Liver (tissue), 3 donors: ENCODE measurements at regions not wholly inside any gene's neighbourhood (a gene's known extent, or its start where the extent isn't known, plus 50 kb on each side); places are given as distances from the start of the nearest gene placed in this dataset.

Experiments
- CTCF ChIP-seq: fragments of 150-350 bp; IDR thresholded peaks from 2 replicates; pipeline ENCODE4 v1.5.1; 2017; ENCODE audit warnings: improper control_type of control experiment, low read depth, low read length; ENCODE audit not compliant: missing input control
- EGR1 ChIP-seq, 2 donors: IDR thresholded peaks; 2 replicates each; pipeline ENCODE4 v1.6.1; 2016 to 2018; ENCODE audit warnings: antibody characterized with exemption in 2 of 2, low read depth in 2 of 2
- FOXA1 ChIP-seq: IDR thresholded peaks from 2 replicates; pipeline ENCODE4 v1.6.1; 2016; ENCODE audit warnings: antibody characterized with exemption
- GABPA ChIP-seq, 2 donors: IDR thresholded peaks in 1 of 2; conservative IDR thresholded peaks in 1 of 2; 2 replicates each; pipeline ENCODE4 v1.6.1; 2016; ENCODE audit warnings: antibody characterized with exemption in 2 of 2, mild to moderate bottlenecking in 1 of 2, moderate library complexity in 1 of 2
- HNF4A ChIP-seq, 2 donors: conservative IDR thresholded peaks; 2 replicates each; pipeline ENCODE4 v1.6.1; 2016; ENCODE audit warnings: antibody characterized with exemption in 2 of 2, mild to moderate bottlenecking in 2 of 2
- MAX ChIP-seq: IDR thresholded peaks from 2 replicates; pipeline ENCODE4 v1.6.1; 2016; ENCODE audit warnings: antibody characterized with exemption
- RAD21 ChIP-seq, 2 donors: IDR thresholded peaks; 2 replicates each; pipeline ENCODE4 v1.6.1; 2016; ENCODE audit warnings: antibody characterized with exemption in 2 of 2, mild to moderate bottlenecking in 2 of 2
- REST ChIP-seq: IDR thresholded peaks from 2 replicates; pipeline ENCODE4 v1.6.1; 2016; ENCODE audit warnings: antibody characterized with exemption, mild to moderate bottlenecking
- SP1 ChIP-seq: IDR thresholded peaks from 2 replicates; pipeline ENCODE4 v1.6.1; 2018; ENCODE audit warnings: antibody characterized with exemption, mild to moderate bottlenecking
- TAF1 ChIP-seq: conservative IDR thresholded peaks from 2 replicates; pipeline ENCODE4 v1.6.1; 2016; ENCODE audit warnings: antibody characterized with exemption, mild to moderate bottlenecking
- YY1 ChIP-seq: IDR thresholded peaks from 2 replicates; pipeline ENCODE4 v1.6.1; 2016; ENCODE audit warnings: antibody characterized with exemption, mild to moderate bottlenecking
- donor health status: healthy.
- donor health status: healthy.

GRCh38 chr1:82700476-82700875 is 899.7 kb downstream of the ADGRL2 start:
- TF ChIP-seq CTCF = no peak
- TF ChIP-seq TAF1 = no peak
- TF ChIP-seq HNF4A (conservative IDR thresholded peaks at IDR 0.05) = no peak
- no peak for TF ChIP-seq RAD21 (IDR thresholded peaks at IDR 0.05)
- TF ChIP-seq MAX = no peak
- no peak for TF ChIP-seq REST
- TF ChIP-seq FOXA1 = no peak
- TF ChIP-seq EGR1 (IDR thresholded peaks at IDR 0.05; ENCODE audit: low read depth in 2 of 2) = no peak
- no peak for TF ChIP-seq GABPA (IDR thresholded peaks at IDR 0.05 in 1 of 2, conservative IDR thresholded peaks at IDR 0.05 in 1 of 2)
- no peak for TF ChIP-seq SP1
- no peak for TF ChIP-seq YY1
